WTC11 (cell line): ENCODE measurements at regions not wholly inside any gene's neighbourhood (a gene's known extent, or its start where the extent isn't known, plus 50 kb on each side); places are given as distances from the start of the nearest gene placed in this dataset.

Source experiments
- ATAC-seq: fragments of 200-7000 bp; cut with Tn5 transposase; 2 replicates; pipeline ENCODE4 v1.10.0; 2021; ENCODE audit warnings: mild to moderate bottlenecking, moderate library complexity
- CTCF ChIA-PET: fragments of 300-600 bp; sonication (Branson Sonifier 250); formaldehyde crosslinking; loops from one replicate; lab custom pipeline; 2021; ENCODE audit warnings: antibody characterized with exemption; lab: Charles Lee
- POLR2A ChIA-PET: fragments of 350-600 bp; sonication (Branson Sonifier 250); formaldehyde crosslinking; loops from one replicate; lab custom pipeline; 2021; ENCODE audit warnings: antibody characterized with exemption; lab: Charles Lee
- DNase-seq: peaks from one replicate; pipeline ENCODE4 v3.0.0; 2021; ENCODE audit warnings: low spot score
- H3K27ac Mint-ChIP-seq: 2 replicates; pipeline ENCODE4 v1.8.0; 2021; ENCODE audit warnings: mixed read lengths
- H3K27me3 Mint-ChIP-seq: 2 replicates; pipeline ENCODE4 v1.8.0; 2021; ENCODE audit warnings: low read depth, mild to moderate bottlenecking, moderate library complexity, mixed read lengths
- H3K36me3 Mint-ChIP-seq: 2 replicates; pipeline ENCODE4 v1.8.0; 2021; ENCODE audit warnings: mixed read lengths
- H3K4me1 Mint-ChIP-seq: 2 replicates; pipeline ENCODE4 v1.8.0; 2022; ENCODE audit warnings: mixed read lengths
- H3K4me3 Mint-ChIP-seq: 2 replicates; pipeline ENCODE4 v1.8.0; 2021; ENCODE audit warnings: mild to moderate bottlenecking, moderate library complexity, mixed read lengths
- H3K9me3 Mint-ChIP-seq: 2 replicates; pipeline ENCODE4 v1.8.0; 2021; ENCODE audit warnings: mixed read lengths
- CDX4 ChIP-seq: fragments of 250-450 bp; sonication (Bioruptor Pico); IDR thresholded peaks from 2 replicates; pipeline ENCODE4 v1.9.0; 2021; ENCODE audit warnings: moderate library complexity, mild to moderate bottlenecking, inconsistent platforms, borderline replicate concordance
- CTCF ChIP-seq: fragments of 200-600 bp; IDR thresholded peaks from 2 replicates; pipeline ENCODE4 v1.8.0; 2022; ENCODE audit warnings: antibody characterized with exemption
- E2F4 ChIP-seq: sonication (generic); formaldehyde crosslinking; IDR thresholded peaks from 2 replicates; pipeline ENCODE4 v1.8.1; 2022; ENCODE audit warnings: low read depth, mild to moderate bottlenecking, moderate library complexity, missing genetic modification reagents, borderline replicate concordance
- EMX1 ChIP-seq: fragments of 250-450 bp; sonication (Bioruptor Pico); IDR thresholded peaks from 2 replicates; pipeline ENCODE4 v1.8.0; 2021; ENCODE audit warnings: mild to moderate bottlenecking
- ETV6 ChIP-seq: sonication (generic); formaldehyde crosslinking; IDR thresholded peaks from 2 replicates; pipeline ENCODE4 v1.8.1; 2022; ENCODE audit warnings: mild to moderate bottlenecking, missing genetic modification reagents
- FOXP1 ChIP-seq: sonication (generic); formaldehyde crosslinking; IDR thresholded peaks from 2 replicates; pipeline ENCODE4 v1.8.0; 2022; ENCODE audit warnings: missing genetic modification reagents, mild to moderate bottlenecking, moderate library complexity, borderline replicate concordance
- GABPB1 ChIP-seq: sonication (generic); formaldehyde crosslinking; IDR thresholded peaks from 2 replicates; pipeline ENCODE4 v1.8.1; 2023; ENCODE audit warnings: mild to moderate bottlenecking, missing genetic modification reagents
- MAX ChIP-seq: sonication (generic); formaldehyde crosslinking; IDR thresholded peaks from 2 replicates; pipeline ENCODE4 v1.8.0; 2022; ENCODE audit warnings: mild to moderate bottlenecking, missing genetic modification reagents
- SMAD4 ChIP-seq: sonication (generic); formaldehyde crosslinking; IDR thresholded peaks from 2 replicates; pipeline ENCODE4 v1.8.0; 2022; ENCODE audit warnings: mild to moderate bottlenecking, missing genetic modification reagents
- TP53 ChIP-seq: sonication (generic); formaldehyde crosslinking; IDR thresholded peaks from 2 replicates; pipeline ENCODE4 v1.8.1; 2023; ENCODE audit warnings: mild to moderate bottlenecking, missing genetic modification reagents
- ZBTB21 ChIP-seq: sonication (generic); formaldehyde crosslinking; IDR thresholded peaks from 2 replicates; pipeline ENCODE4 v1.8.1; 2023; ENCODE audit warnings: mild to moderate bottlenecking, missing genetic modification reagents, borderline replicate concordance
- ZMAT4 ChIP-seq: fragments of 250-450 bp; sonication (Bioruptor Pico); IDR thresholded peaks from 2 replicates; pipeline ENCODE4 v1.9.0; 2021; ENCODE audit warnings: mild to moderate bottlenecking
- ZNF138 ChIP-seq: sonication (generic); formaldehyde crosslinking; conservative IDR thresholded peaks from 2 replicates; pipeline ENCODE4 v1.8.1; 2022; ENCODE audit warnings: mild to moderate bottlenecking, moderate library complexity, missing genetic modification reagents
- ZNF281 ChIP-seq: sonication (generic); formaldehyde crosslinking; IDR thresholded peaks from 2 replicates; pipeline ENCODE4 v1.8.0; 2023; ENCODE audit warnings: mild to moderate bottlenecking, missing genetic modification reagents
- ZNF317 ChIP-seq: sonication (generic); formaldehyde crosslinking; IDR thresholded peaks from 2 replicates; pipeline ENCODE4 v1.8.1; 2023; ENCODE audit warnings: low read depth, mild to moderate bottlenecking, moderate library complexity, missing genetic modification reagents, borderline replicate concordance
- ZNF532 ChIP-seq: fragments of 250-450 bp; sonication (Bioruptor Pico); IDR thresholded peaks from 2 replicates; pipeline ENCODE4 v1.9.0; 2021; ENCODE audit warnings: mild to moderate bottlenecking, borderline replicate concordance

GRCh38 chr2:49770919-49771318, 616.6 kb upstream of the FSHR start:
- Mint-ChIP-seq H3K27me3 (no peaks in the 10 kb centered on the region), H3K4me1 (peaks cover 4% of the 10 kb centered on the region; the same call in 1 of the 2 replicates), H3K9me3 (no peaks in the 10 kb centered on the region), H3K36me3 (no peaks in the 10 kb centered on the region), H3K27ac (no peak overlapping the region), H3K4me3 (no peak overlapping the region)
- peak; percentile 84 for DNase-seq
- TF ChIP-seq ZNF138 (CRISPR knock-in tag) (peak; percentile 69; the same call in 1 of the 2 replicates), FOXP1 (CRISPR knock-in tag) (peak; percentile 50; the same call in 1 of the 2 replicates), ZMAT4 (CRISPR knock-in tag) (no peak), ETV6 (CRISPR knock-in tag) (no peak), SMAD4 (CRISPR knock-in tag) (no peak), ZNF317 (no peak), TP53 (0 out of 2 replicates have a peak, but pooled peaks have one; percentile 52), ZBTB21 (CRISPR knock-in tag) (no peak), CDX4 (no peak), MAX (no peak), GABPB1 (no peak), CTCF (peak; percentile 59), E2F4 (no peak), EMX1 (CRISPR knock-in tag) (no peak), ZNF532 (CRISPR knock-in tag) (no peak), ZNF281 (no peak)
- ATAC-seq, result peak; percentile 100
- ChIA-PET POLR2A (interaction anchor here (0.6 kb wide), 1 partner anchor 19 kb away, joined by 3 read pairs; no protein-coding TSS in a partner anchor), CTCF (interaction anchor here (0.5 to 3.2 kb wide), 28 partner anchors 8 to 720 kb away, joined by 3 to 46 read pairs (median 4); no protein-coding TSS in a partner anchor)
